GM19455 (cell line): ENCODE measurements at regions not wholly inside any gene's neighbourhood (a gene's known extent, or its start where the extent isn't known, plus 50 kb on each side); places are given as distances from the start of the nearest gene placed in this dataset.
A peak's percentile ranks its signal among the peaks of the same experiment; 100 is the strongest.

Experiments
- ATAC-seq: cut with Tn5 transposase; IDR thresholded peaks from one replicate; pipeline ENCODE4 v1.9.1; 2021; ENCODE audit not compliant: unreplicated experiment

GRCh38 chr7:55641273-55641691 lies 69.0 kb upstream of the VOPP1 start:
- ATAC-seq = peak; percentile 82

GRCh38 chr7:55639640-55640039 lies 67.3 kb upstream of the VOPP1 start:
- ATAC-seq = no peak

GRCh38 chr7:55629051-55629677 lies 56.9 kb upstream of the VOPP1 start:
- ATAC-seq = no peak

GRCh38 chr7:55624813-55625212 lies 52.5 kb upstream of the VOPP1 start:
- no peak for ATAC-seq

GRCh38 chr7:55623617-55624016 lies 51.3 kb upstream of the VOPP1 start:
- no peak for ATAC-seq

- ATAC-seq = no peak
These were observed 49.9 kb upstream of the VOPP1 start for GRCh38 chr7:55622241-55622640.
